HepG2 (cell line): ENCODE measurements at regions not wholly inside any gene's neighbourhood (a gene's known extent, or its start where the extent isn't known, plus 50 kb on each side); places are given as distances from the start of the nearest gene placed in this dataset.

Experiments used
- ATAC-seq: fragments of 200-7000 bp; cut with Tn5 transposase; 3 replicates; pipeline ENCODE4 v1.9.1; 2020; ENCODE audit warnings: mild to moderate bottlenecking, moderate library complexity
- BruUV-seq: library from RNA; stranded (reverse); fragments of 400-500 nt; replicated peaks from 2 replicates; lab custom pipeline; 2021; lab: Mats Ljungman, UMichigan
- CTCF ChIA-PET: fragments of 300-600 bp; formaldehyde crosslinking; extraction: SDS; loops from one replicate; lab custom pipeline; 2021; ENCODE audit warnings: low total read pairs, inconsistent platforms, low intra/inter-chr PET ratio; lab: Yijun Ruan, JAX
- POLR2A ChIA-PET: fragments of 350-600 bp; sonication (Branson Sonifier 250); formaldehyde crosslinking; loops from one replicate; lab custom pipeline; 2020; ENCODE audit warnings: antibody characterized with exemption, inconsistent platforms; lab: Yijun Ruan, JAX
- DNase-seq: peaks from one replicate; pipeline ENCODE4 v3.0.0-alpha.2; 2015; ENCODE audit warnings: low spot score
- FAIRE-seq: peaks from 3 replicates; lab custom pipeline; 2011; peaks lifted over from hg19 to GRCh38; lab: Jason Lieb, UNC
- H2AFZ ChIP-seq: one replicate; pipeline ENCODE4 v1.6.1; 2011; ENCODE audit warnings: low read length, inconsistent platforms
- H3K27ac ChIP-seq: fragments of 300-600 bp; 3 replicates; pipeline ENCODE4 v1.8.0; 2011; ENCODE audit warnings: mixed run types, mild to moderate bottlenecking, mixed read lengths, low read length, inconsistent platforms; ENCODE audit not compliant: insufficient read depth; ENCODE audit errors: extremely low read length
- H3K27me3 ChIP-seq, 2 experiments: fragments of 200-600 bp in 1 of 2; 2 replicates in 1 of 2; 3 replicates in 1 of 2; pipeline versions ENCODE4 v1.6.0 to v1.8.0; 2011; ENCODE audit warnings: low read length in 2 of 2, mild to moderate bottlenecking in 2 of 2, moderate library complexity in 2 of 2, inconsistent platforms in 1 of 2; ENCODE audit not compliant: insufficient read depth in 2 of 2, control insufficient read depth in 1 of 2
- H3K36me3 ChIP-seq, 2 experiments: fragments of 200-600 bp in 1 of 2; replicated peaks in 1 of 2; 2 replicates in 1 of 2; 3 replicates in 1 of 2; pipeline versions ENCODE4 v1.5.1 to v1.8.0; 2011; ENCODE audit warnings: low read length in 2 of 2, inconsistent platforms in 1 of 2; ENCODE audit not compliant: insufficient read depth in 2 of 2, control insufficient read depth in 1 of 2
- H3K4me1 ChIP-seq: 2 replicates; pipeline ENCODE4 v1.5.1; 2012; ENCODE audit warnings: low read length, inconsistent platforms; ENCODE audit not compliant: insufficient read depth
- H3K4me2 ChIP-seq: 2 replicates; pipeline ENCODE4 v1.6.0; 2011; ENCODE audit warnings: low read depth, low read length, inconsistent platforms
- H3K4me3 ChIP-seq, 3 experiments: fragments of 200-600 bp in 1 of 3; sonication (generic), shearing (Covaris generic) in 1 of 3; replicated peaks in 1 of 3; 2 replicates each; pipeline ENCODE4 v1.5.1; 2011 to 2016; ENCODE audit warnings: low read length in 3 of 3, inconsistent platforms in 2 of 3, low read depth in 2 of 3, mild to moderate bottlenecking in 2 of 3, control low read depth in 1 of 3, mixed read lengths in 1 of 3; ENCODE audit not compliant: insufficient read depth in 1 of 3
- H3K79me2 ChIP-seq: one replicate; pipeline ENCODE4 v1.6.1; 2011; ENCODE audit warnings: low read length, inconsistent platforms; ENCODE audit not compliant: insufficient read depth
- H3K9ac ChIP-seq: 2 replicates; pipeline ENCODE4 v1.6.0; 2011; ENCODE audit warnings: mild to moderate bottlenecking, low read depth, low read length, inconsistent platforms; ENCODE audit not compliant: insufficient read depth
- H3K9me3 ChIP-seq: 2 replicates; pipeline ENCODE4 v1.5.1; 2012; ENCODE audit warnings: mild to moderate bottlenecking, low read length
- H4K20me1 ChIP-seq: 2 replicates; pipeline ENCODE4 v1.6.0; 2011; ENCODE audit warnings: inconsistent platforms, mild to moderate bottlenecking, low read length, moderate library complexity; ENCODE audit not compliant: insufficient read depth
- CBX5 ChIP-seq: sonication (generic); formaldehyde crosslinking; IDR thresholded peaks from 2 replicates; pipeline ENCODE4 v1.4.0; 2020; ENCODE audit warnings: missing genetic modification reagents, borderline replicate concordance
- HDAC6 ChIP-seq: fragments of 200-600 bp; sonication (generic); IDR thresholded peaks from 2 replicates; pipeline ENCODE4 v1.7.0; 2017; ENCODE audit warnings: mild to moderate bottlenecking, antibody characterized with exemption, low read length, low read depth
- THAP9 ChIP-seq: sonication (generic); formaldehyde crosslinking; IDR thresholded peaks from 2 replicates; pipeline ENCODE4; 2020; ENCODE audit warnings: missing genetic modification reagents, mild to moderate bottlenecking, borderline replicate concordance
- TP53 ChIP-seq: sonication (generic); formaldehyde crosslinking; conservative IDR thresholded peaks from 2 replicates; pipeline ENCODE4 v1.4.0; 2020; ENCODE audit warnings: missing genetic modification reagents
- ZBTB20 ChIP-seq: sonication (generic); formaldehyde crosslinking; IDR thresholded peaks from 2 replicates; pipeline ENCODE4 v1.8.1; 2023; ENCODE audit warnings: missing genetic modification reagents, low read depth, mild to moderate bottlenecking, borderline replicate concordance
- ZNF331 ChIP-seq: sonication (generic); formaldehyde crosslinking; IDR thresholded peaks from 2 replicates; pipeline ENCODE4 v1.4.0; 2020; ENCODE audit warnings: missing genetic modification reagents
- ZNF350 ChIP-seq: sonication (generic); formaldehyde crosslinking; IDR thresholded peaks from 2 replicates; pipeline ENCODE4 v1.4.0; 2020; ENCODE audit warnings: mild to moderate bottlenecking, low read depth, missing genetic modification reagents, borderline replicate concordance
- ZNF441 ChIP-seq: sonication (generic); formaldehyde crosslinking; IDR thresholded peaks from 2 replicates; pipeline ENCODE4 v1.7.0; 2021; ENCODE audit warnings: missing genetic modification reagents, borderline replicate concordance
- ZNF501 ChIP-seq: sonication (generic); formaldehyde crosslinking; IDR thresholded peaks from 2 replicates; pipeline ENCODE4 v1.5.1; 2020; ENCODE audit warnings: mild to moderate bottlenecking, moderate library complexity, missing genetic modification reagents
- ZNF564 ChIP-seq: sonication (generic); formaldehyde crosslinking; IDR thresholded peaks from 2 replicates; pipeline ENCODE4 v1.8.1; 2023; ENCODE audit warnings: mild to moderate bottlenecking, missing genetic modification reagents
- in situ Hi-C: cut with HindIII; loops from 2 replicates; pipeline ENCODE4 v1.10.0; 2017; ENCODE audit warnings: low pct_unique_long_range_greater_than_20kb; ENCODE audit not compliant: extremely low pct_ligation_motif_present
- intact Hi-C: fragments of 100-400 bp; cut with micrococcal nuclease; formaldehyde crosslinking; loops from one replicate; pipeline ENCODE4 v1.10.0; 2022; ENCODE audit not compliant: unreplicated experiment
- TF ChIP-seq, protein P1 (sequence below): sonication (generic); formaldehyde crosslinking; IDR thresholded peaks from 2 replicates; pipeline ENCODE4 v1.8.1; 2023; ENCODE audit warnings: missing genetic modification reagents, inconsistent platforms, borderline replicate concordance
- TF ChIP-seq, protein P2 (sequence below): sonication (generic); formaldehyde crosslinking; IDR thresholded peaks from 2 replicates; pipeline ENCODE4 v1.9.0; 2021; ENCODE audit warnings: missing genetic modification reagents, borderline replicate concordance

- DNase-seq (no peak), ATAC-seq (no peak), FAIRE-seq (no peak)
- Histone ChIP-seq H3K79me2 (no peaks in the 10 kb centered on the region), H3K27ac (no peak overlapping the region), H3K36me3 (no peaks in the 10 kb centered on the region), H4K20me1 (no peaks in the 10 kb centered on the region), H3K4me1 (no peaks in the 10 kb centered on the region), H3K9me3 (peaks cover 27% of the 10 kb centered on the region; the same call in 1 of the 2 replicates), H3K27me3 (no peaks in the 10 kb centered on the region), H3K4me2 (no peak overlapping the region), H3K4me3 (no peak overlapping the region), H2AFZ (no peak overlapping the region), H3K9ac (no peak overlapping the region)
- POLR2A ChIA-PET, result no interaction called here
- intact Hi-C loops, result no loop called here
- BruUV-seq, result no TSS peak
- CTCF ChIA-PET, result no interaction called here
- in situ Hi-C loops, result no loop called here
- TF ChIP-seq ZNF350, result no peak
- no peak for TF ChIP-seq HDAC6
- TF ChIP-seq ZNF564, result no peak
- TF ChIP-seq THAP9 (CRISPR knock-in tag), result no peak
- no peak for TF ChIP-seq ZNF441 (CRISPR knock-in tag)
- no peak for TF ChIP-seq ZNF331 (CRISPR knock-in tag)
- TF ChIP-seq, protein P1, sequence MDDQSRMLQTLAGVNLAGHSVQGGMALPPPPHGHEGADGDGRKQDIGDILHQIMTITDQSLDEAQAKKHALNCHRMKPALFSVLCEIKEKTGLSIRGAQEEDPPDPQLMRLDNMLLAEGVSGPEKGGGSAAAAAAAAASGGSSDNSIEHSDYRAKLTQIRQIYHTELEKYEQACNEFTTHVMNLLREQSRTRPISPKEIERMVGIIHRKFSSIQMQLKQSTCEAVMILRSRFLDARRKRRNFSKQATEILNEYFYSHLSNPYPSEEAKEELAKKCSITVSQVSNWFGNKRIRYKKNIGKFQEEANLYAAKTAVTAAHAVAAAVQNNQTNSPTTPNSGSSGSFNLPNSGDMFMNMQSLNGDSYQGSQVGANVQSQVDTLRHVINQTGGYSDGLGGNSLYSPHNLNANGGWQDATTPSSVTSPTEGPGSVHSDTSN (CRISPR knock-in tag), result no peak
- TF ChIP-seq ZNF501 (CRISPR knock-in tag), result no peak
- TF ChIP-seq TP53, result no peak
- TF ChIP-seq, protein P2, sequence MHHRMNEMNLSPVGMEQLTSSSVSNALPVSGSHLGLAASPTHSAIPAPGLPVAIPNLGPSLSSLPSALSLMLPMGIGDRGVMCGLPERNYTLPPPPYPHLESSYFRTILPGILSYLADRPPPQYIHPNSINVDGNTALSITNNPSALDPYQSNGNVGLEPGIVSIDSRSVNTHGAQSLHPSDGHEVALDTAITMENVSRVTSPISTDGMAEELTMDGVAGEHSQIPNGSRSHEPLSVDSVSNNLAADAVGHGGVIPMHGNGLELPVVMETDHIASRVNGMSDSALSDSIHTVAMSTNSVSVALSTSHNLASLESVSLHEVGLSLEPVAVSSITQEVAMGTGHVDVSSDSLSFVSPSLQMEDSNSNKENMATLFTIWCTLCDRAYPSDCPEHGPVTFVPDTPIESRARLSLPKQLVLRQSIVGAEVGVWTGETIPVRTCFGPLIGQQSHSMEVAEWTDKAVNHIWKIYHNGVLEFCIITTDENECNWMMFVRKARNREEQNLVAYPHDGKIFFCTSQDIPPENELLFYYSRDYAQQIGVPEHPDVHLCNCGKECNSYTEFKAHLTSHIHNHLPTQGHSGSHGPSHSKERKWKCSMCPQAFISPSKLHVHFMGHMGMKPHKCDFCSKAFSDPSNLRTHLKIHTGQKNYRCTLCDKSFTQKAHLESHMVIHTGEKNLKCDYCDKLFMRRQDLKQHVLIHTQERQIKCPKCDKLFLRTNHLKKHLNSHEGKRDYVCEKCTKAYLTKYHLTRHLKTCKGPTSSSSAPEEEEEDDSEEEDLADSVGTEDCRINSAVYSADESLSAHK (CRISPR knock-in tag), result no peak
- TF ChIP-seq ZBTB20 (CRISPR knock-in tag), result no peak
- no peak for TF ChIP-seq CBX5 (CRISPR knock-in tag)
- TF ChIP-seq, all 625 proteins: peak for 0
These were observed 362.7 kb downstream of the RND3 start for GRCh38 chr2:150124739-150125138.
